ENCODE measurements at regions not wholly inside any gene's neighbourhood (a gene's known extent, or its start where the extent isn't known, plus 50 kb on each side); places are given as distances from the start of the nearest gene placed in this dataset.
A peak's percentile ranks its signal among the peaks of the same experiment; 100 is the strongest.

GRCh38 chr13:34578471-34578870, 363.6 kb upstream of the NBEA start:
- intact Hi-C loops (cut with DNase I, micrococcal nuclease): no loop called here
- ATAC-seq (no peak), DNase-seq (no peak)

GRCh38 chr13:34578917-34579316, 363.2 kb upstream of the NBEA start:
- intact Hi-C loops (cut with DNase I, micrococcal nuclease): no loop called here
- DNase-seq (no peak), ATAC-seq (no peak)

- ATAC-seq (no peak), DNase-seq (no peak)
- intact Hi-C loops (cut with DNase I, micrococcal nuclease): no loop called here
Measured at GRCh38 chr13:34583181-34583580, 358.9 kb upstream of the NBEA start.

DNA sequence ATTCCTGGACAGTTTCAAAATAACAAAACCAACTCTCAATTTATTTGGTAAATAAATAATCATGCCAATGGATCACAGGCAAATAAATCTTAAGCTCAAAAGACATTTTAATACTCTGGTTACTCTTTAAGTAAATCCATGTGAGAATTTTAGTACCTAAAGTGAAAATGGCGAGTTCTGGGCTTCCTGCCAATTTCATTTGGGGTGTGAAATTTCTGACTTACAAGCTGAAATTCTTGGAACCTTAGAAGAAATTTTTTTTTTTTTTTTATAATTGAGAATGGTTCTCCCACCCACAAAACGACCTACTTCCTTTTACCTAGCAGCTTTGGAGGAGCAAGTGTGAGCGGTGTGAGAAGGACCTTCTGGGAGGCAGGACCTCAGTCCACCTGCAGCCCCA, 354.5 kb upstream of the NBEA start:
- DNase-seq: no peak
- no peak for ATAC-seq
- intact Hi-C loops (cut with DNase I, micrococcal nuclease): no loop called here

GRCh38 chr13:34588362-34588761, 353.7 kb upstream of the NBEA start:
- DNase-seq (no peak), ATAC-seq (no peak)
- intact Hi-C loops (cut with DNase I, micrococcal nuclease): no loop called here

DNA sequence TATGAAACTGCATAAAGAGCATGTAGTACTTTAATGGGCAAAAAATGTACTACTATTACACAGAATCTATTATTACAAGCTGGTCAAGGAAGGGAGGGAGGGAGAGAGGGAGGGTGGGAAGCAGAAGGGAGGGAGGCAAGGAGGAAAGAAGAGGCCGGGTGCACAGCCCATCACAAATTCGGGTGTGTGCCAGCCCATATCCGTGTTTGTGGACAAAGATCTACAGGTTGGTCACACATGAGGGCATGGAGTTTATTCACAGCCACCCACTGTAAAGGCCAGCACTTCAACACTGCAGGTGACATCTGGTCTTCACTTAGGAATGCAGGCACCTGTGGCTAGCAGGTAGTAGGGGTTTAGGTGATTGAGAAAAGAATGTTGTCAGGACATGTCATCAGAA, 352.5 kb upstream of the NBEA start:
- ATAC-seq (no peak), DNase-seq (no peak)
- intact Hi-C loops (cut with DNase I, micrococcal nuclease): no loop called here

GRCh38 chr13:34591129-34591528, 350.9 kb upstream of the NBEA start:
- intact Hi-C loops (cut with DNase I, micrococcal nuclease): no loop called here
- DNase-seq (no peak), ATAC-seq (no peak)

DNA sequence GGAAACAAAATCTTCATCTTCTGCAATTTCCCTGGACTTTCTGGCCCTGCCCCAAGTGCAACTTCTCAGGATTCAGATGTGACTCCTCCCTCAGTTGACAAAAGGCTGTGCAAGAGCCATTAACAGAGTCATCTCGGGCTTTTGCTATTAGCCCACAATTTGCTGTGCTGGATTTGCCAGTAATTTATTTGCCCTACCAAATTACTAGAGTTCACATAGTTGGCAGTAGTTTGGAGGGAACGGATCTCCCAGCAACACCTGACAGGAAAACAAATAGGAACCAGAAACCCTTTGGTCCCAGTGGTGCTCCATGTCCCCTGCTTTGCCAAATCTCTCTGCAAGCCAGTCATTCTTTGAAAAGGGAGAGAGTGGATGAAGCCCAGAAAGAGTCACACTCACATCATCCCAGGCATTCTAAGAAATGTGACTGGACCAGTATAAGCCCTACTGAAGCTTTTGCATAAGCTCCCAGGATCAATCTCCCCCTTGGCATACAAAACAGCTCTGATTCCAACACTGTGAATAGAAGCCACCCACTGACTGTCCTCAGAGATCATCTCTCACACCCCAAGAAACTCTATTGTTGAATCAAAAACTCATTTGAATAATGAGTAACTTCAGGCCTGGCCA, 350.1 kb upstream of the NBEA start:
- intact Hi-C loops (cut with DNase I, micrococcal nuclease): no loop called here
- no peak for ATAC-seq
- no peak for DNase-seq

GRCh38 chr13:34593658-34594057, 348.4 kb upstream of the NBEA start:
- no peak for DNase-seq
- intact Hi-C loops (cut with DNase I, micrococcal nuclease): no loop called here
- ATAC-seq: no peak

- DNase-seq (no peak), ATAC-seq (no peak)
- intact Hi-C loops (cut with DNase I, micrococcal nuclease): no loop called here
Measured at GRCh38 chr13:34594507-34594906, 347.6 kb upstream of the NBEA start.

DNA sequence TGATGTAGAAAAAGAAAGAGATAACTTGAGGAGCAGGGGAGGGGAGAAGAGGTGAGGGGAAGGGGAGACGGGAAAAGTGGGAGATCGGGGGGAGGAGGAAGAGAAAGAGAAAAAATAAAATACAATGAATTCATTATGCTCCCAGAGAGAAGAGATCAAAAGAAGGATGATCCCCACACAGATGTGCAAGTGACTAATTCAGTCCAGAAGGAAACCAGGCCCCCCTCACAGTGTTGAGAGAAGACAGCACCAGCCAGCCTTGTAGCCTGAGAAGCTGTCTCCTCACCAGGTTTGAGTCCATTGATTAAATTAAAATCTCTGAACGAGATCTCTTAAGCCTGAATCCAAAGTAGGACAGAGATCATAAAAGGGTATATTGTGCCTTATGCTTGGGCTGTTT, 333.7 kb upstream of the NBEA start:
- ATAC-seq (no peak), DNase-seq (no peak)

GRCh38 chr13:34611671-34612070, 330.4 kb upstream of the NBEA start:
- ATAC-seq: no peak

More for the DNA sequence above, 333.7 kb upstream of the NBEA start:
- intact Hi-C loops (cut with DNase I, micrococcal nuclease): no loop called here

GRCh38 chr13:34617473-34618083, 324.5 kb upstream of the NBEA start:
- ATAC-seq: no peak
- intact Hi-C loops (cut with DNase I, micrococcal nuclease): no loop called here
- no peak for DNase-seq

More at GRCh38 chr13:34611671-34612070, 330.4 kb upstream of the NBEA start:
- no peak for DNase-seq
- intact Hi-C loops (cut with DNase I, micrococcal nuclease): no loop called here

DNA sequence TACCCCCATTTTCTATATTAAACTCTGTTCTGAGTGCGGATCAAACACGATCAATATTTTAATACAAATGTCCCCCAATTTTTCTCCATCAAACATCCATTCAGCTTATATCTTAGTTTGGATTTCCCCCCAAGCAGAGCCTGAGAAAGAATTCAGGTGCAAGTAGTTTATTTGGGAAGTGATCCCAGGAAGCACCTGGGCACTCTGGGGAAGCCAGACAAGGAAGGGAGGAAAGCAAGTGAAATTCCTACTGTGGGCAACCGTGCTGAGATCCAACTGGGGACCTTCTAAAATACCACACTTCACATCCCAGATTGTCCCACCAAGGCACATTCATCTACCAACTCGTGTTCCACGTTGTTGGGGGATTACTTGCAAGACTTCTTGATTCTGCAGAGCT, 323.4 kb upstream of the NBEA start:
- ATAC-seq (no peak), DNase-seq (no peak)
- intact Hi-C loops (cut with DNase I, micrococcal nuclease): no loop called here

DNA sequence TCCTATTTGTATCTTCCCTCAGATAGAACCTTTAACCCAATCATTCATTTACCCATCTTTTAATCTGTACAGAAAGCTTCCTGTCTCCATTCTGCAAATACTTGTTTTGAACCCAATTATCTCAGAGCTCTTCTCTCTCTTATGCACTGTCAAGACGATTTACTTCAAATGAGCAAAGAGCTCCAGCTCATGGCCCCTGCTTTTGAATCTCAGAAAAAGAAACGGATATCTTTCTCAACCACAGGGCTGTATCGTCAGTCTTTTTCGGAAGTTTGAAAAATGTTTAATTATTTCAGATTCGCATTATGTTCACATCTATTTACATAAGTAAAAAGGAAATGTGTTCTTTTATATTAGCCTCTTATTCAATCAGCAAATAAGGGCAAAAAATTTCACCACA, 322.7 kb upstream of the NBEA start:
- DNase-seq (no peak), ATAC-seq (no peak)
- intact Hi-C loops (cut with DNase I, micrococcal nuclease): no loop called here

DNA sequence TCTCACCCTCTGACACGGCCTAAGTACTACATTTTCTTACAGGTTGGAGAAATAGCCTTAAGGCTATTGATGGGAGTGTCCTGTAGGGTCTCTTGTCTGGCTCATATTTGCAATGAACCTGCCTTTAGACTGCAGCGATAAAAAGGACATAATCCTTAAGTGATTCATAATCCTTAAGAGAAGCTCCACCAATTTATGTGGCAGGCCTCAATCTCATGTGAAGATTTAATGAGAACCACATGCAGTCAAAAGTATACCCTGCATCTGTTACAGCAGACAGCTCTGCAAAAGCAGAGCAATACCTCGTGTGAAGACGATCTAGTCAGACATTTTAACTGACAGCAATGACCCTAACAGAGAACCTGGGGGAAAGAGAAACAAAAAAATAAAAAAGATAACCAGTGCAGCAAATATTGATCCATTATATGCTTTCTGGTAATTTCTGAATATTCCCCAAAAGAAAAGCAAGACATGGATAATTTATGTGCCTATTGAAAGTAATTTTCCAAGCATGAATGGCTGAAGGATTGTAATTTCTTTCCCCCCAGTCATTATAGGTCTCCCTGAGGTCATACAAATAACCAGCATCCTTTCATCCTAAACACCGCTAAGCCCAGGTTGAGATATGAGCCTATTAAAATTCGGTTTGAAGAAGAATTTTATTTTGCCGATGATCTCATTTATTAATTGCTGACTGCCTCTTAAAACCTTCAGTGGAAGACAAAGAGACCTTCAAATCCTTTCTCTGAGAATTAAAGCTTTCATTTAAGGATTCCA, 321.8 kb upstream of the NBEA start:
- DNase-seq (no peak), ATAC-seq (no peak)

DNA sequence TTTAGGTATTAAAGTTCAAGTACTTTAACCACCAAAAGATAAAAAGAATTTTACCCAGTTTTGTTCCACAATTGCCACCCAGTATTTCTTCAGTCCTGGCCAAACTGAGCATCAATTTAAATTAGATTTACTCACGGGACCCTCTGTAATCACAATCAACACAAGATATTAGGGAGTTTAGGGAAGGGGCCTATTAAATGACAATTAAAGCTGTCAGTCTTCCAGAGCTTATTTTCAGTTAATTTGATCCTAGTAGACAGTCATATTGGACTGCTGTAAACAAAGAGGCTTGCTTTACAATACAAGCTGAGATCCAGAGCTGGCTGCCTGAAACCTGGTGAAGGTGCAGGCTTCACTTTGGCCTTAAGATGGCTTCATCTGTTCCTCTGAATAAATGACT, 321.2 kb upstream of the NBEA start:
- DNase-seq (no peak), ATAC-seq (no peak)
- intact Hi-C loops (cut with DNase I, micrococcal nuclease): no loop called here

More for the DNA sequence above, 321.8 kb upstream of the NBEA start:
- intact Hi-C loops (cut with DNase I, micrococcal nuclease): no loop called here

DNA sequence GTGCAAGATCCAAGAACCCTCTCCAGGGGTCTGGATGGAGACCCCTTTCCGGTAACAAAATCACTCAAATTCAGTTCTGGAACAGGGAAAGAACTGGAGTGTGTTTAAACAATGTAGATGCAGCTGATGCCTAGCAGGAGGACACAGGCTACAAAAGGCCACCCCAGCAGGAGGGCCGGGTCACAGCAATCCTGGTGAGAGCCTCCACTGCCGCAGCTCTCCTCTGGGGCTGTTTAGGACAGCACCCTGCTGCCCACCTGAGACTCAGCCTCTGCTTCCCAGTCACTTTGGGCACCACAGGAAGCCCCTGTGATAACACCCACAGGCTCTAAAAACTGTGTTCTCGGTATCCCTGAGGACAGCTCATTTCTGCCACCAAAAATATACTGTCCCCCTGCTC, 318.7 kb upstream of the NBEA start:
- ATAC-seq: no peak
- intact Hi-C loops (cut with DNase I, micrococcal nuclease): no loop called here

GRCh38 chr13:34627509-34628208, 314.4 kb upstream of the NBEA start:
- DNase-seq: no peak
- intact Hi-C loops (cut with DNase I, micrococcal nuclease): no loop called here
- ATAC-seq: peak; percentile 63

More for the DNA sequence above, 318.7 kb upstream of the NBEA start:
- no peak for DNase-seq

GRCh38 chr13:34628209-34628682, 313.8 kb upstream of the NBEA start:
- DNase-seq (no peak), ATAC-seq (no peak)
- intact Hi-C loops (cut with DNase I, micrococcal nuclease): no loop called here

Data from left colon (tissue), 2 donors.